B cell (primary cell): ENCODE measurements at regions not wholly inside any gene's neighbourhood (a gene's known extent, or its start where the extent isn't known, plus 50 kb on each side); places are given as distances from the start of the nearest gene placed in this dataset.

Experiments
- ATAC-seq: fragments of 200-7000 bp; cut with Tn5 transposase; one replicate; pipeline ENCODE4 v1.10.0; 2021; ENCODE audit warnings: low read depth, mild to moderate bottlenecking, moderate number of reproducible peaks, moderate library complexity
- CTCF ChIA-PET: fragments of 350-600 bp; sonication (Branson Sonifier 250); formaldehyde crosslinking; loops from one replicate; lab custom pipeline; 2021; ENCODE audit warnings: antibody characterized with exemption, inconsistent platforms; lab: Charles Lee
- POLR2A ChIA-PET: fragments of 350-600 bp; sonication (Branson Sonifier 250); formaldehyde crosslinking; loops from one replicate; lab custom pipeline; 2021; ENCODE audit warnings: antibody characterized with exemption; lab: Charles Lee
- DNase-seq: peaks from one replicate; pipeline ENCODE4 v3.0.0; 2013
- H2AFZ ChIP-seq: 2 replicates; pipeline ENCODE4 v1.6.1; 2012; ENCODE audit warnings: mild to moderate bottlenecking, low read depth, low read length; ENCODE audit not compliant: insufficient read depth, poor library complexity, severe bottlenecking
- H3K27ac ChIP-seq, 2 donors: 1 replicate in 1 of 2; 2 replicates in 1 of 2; pipeline ENCODE4 v1.5.1; 2012 to 2013; ENCODE audit warnings: low read length in 2 of 2, mild to moderate bottlenecking in 2 of 2, moderate library complexity in 1 of 2
- H3K27me3 ChIP-seq, 4 experiments: fragments of 200-600 bp in 1 of 4; sonication (generic) in 1 of 4; replicated peaks in 1 of 4; 1 replicate in 2 of 4; 2 replicates in 2 of 4; pipeline versions ENCODE4 v1.6.1 to v1.7.0; 2013 to 2016; ENCODE audit warnings: low read length in 3 of 4, mild to moderate bottlenecking in 2 of 4, mixed read lengths in 1 of 4, moderate library complexity in 1 of 4; ENCODE audit not compliant: insufficient read depth in 4 of 4, control insufficient read depth in 3 of 4; ENCODE audit errors: control extremely low read depth in 1 of 4
- H3K36me3 ChIP-seq, 2 experiments: replicated peaks in 1 of 2; 1 replicate in 1 of 2; 2 replicates in 1 of 2; pipeline versions ENCODE4 v1.6.1 to v1.7.1; 2013; ENCODE audit warnings: low read length in 1 of 2; ENCODE audit not compliant: insufficient read depth in 2 of 2, control insufficient read depth in 1 of 2; ENCODE audit errors: control extremely low read depth in 1 of 2, extremely low read depth in 1 of 2
- H3K4me1 ChIP-seq, 2 donors: fragments of 200-600 bp in 1 of 2; sonication (generic) in 1 of 2; 1 replicate in 1 of 2; 2 replicates in 1 of 2; pipeline versions ENCODE4 v1.5.1 to v1.6.1; 2013 to 2017; ENCODE audit warnings: low read length in 2 of 2; ENCODE audit not compliant: control insufficient read depth in 2 of 2, insufficient read depth in 2 of 2
- H3K4me2 ChIP-seq: replicated peaks from 2 replicates; pipeline ENCODE3; 2012; ENCODE audit warnings: mild to moderate bottlenecking, low read depth, low read length; ENCODE audit not compliant: poor library complexity, severe bottlenecking
- H3K4me3 ChIP-seq, 5 experiments: fragments of 200-600 bp in 1 of 5; sonication (generic) in 1 of 5; 1 replicate in 3 of 5; 2 replicates in 2 of 5; pipeline versions ENCODE4 v1.5.1 to v1.7.0; 2011 to 2016; ENCODE audit warnings: low read length in 4 of 5, mild to moderate bottlenecking in 4 of 5, low read depth in 2 of 5, control low read depth in 1 of 5, moderate library complexity in 1 of 5; ENCODE audit not compliant: insufficient read depth in 1 of 5; ENCODE audit errors: control extremely low read depth in 1 of 5, extremely low read depth in 1 of 5
- H3K79me2 ChIP-seq: fragments of 200-600 bp; sonication (generic); one replicate; pipeline ENCODE4 v1.6.0; 2016; ENCODE audit warnings: low read length; ENCODE audit not compliant: control insufficient read depth, insufficient read depth
- H3K9ac ChIP-seq: fragments of 200-600 bp; sonication (generic); 2 replicates; pipeline ENCODE4 v1.6.1; 2017; ENCODE audit warnings: mild to moderate bottlenecking, low read length, moderate library complexity
- H3K9me3 ChIP-seq, 3 donors: one replicate each; pipeline versions ENCODE4 v1.6.1 to v1.7.1; 2013; ENCODE audit warnings: low read length in 2 of 3; ENCODE audit not compliant: control insufficient read depth in 2 of 3, insufficient read depth in 1 of 3; ENCODE audit errors: control extremely low read depth in 1 of 3
- H4K20me1 ChIP-seq: 2 replicates; pipeline ENCODE4 v1.6.0; 2012; ENCODE audit warnings: mild to moderate bottlenecking, low read length; ENCODE audit not compliant: insufficient read depth, control insufficient read depth, poor library complexity, severe bottlenecking
- H3K27ac Mint-ChIP-seq: one replicate; pipeline ENCODE4 v1.8.0; 2021; ENCODE audit warnings: mixed read lengths
- H3K27me3 Mint-ChIP-seq: one replicate; pipeline ENCODE4 v1.8.0; 2021; ENCODE audit warnings: mixed read lengths
- H3K4me1 Mint-ChIP-seq: one replicate; pipeline ENCODE4 v1.8.0; 2021; ENCODE audit warnings: mixed read lengths
- H3K4me3 Mint-ChIP-seq: one replicate; pipeline ENCODE4 v1.8.0; 2021; ENCODE audit warnings: mixed read lengths
- H3K9me3 Mint-ChIP-seq: one replicate; pipeline ENCODE4 v1.8.0; 2022; ENCODE audit warnings: mixed read lengths; ENCODE audit not compliant: insufficient read depth
- CTCF ChIP-seq: fragments of 200-600 bp; IDR thresholded peaks from one replicate; pipeline ENCODE4 v1.8.0; 2022; ENCODE audit warnings: antibody characterized with exemption, mild to moderate bottlenecking
- EZH2 ChIP-seq: IDR thresholded peaks from 2 replicates; pipeline ENCODE4 v1.6.1; 2012; ENCODE audit warnings: borderline replicate concordance, low read depth, mild to moderate bottlenecking, moderate library complexity, low read length; ENCODE audit not compliant: insufficient read depth, poor library complexity, severe bottlenecking
- WGBS: methylation state at CpG from one replicate; pipeline ENCODE4 v1.1.5; 2013; ENCODE audit warnings: missing lambda C conversion rate; ENCODE audit not compliant: insufficient coverage; 5-methylcytosine and 5-hydroxymethylcytosine counted together
- intact Hi-C: fragments of 100-400 bp; cut with micrococcal nuclease; formaldehyde crosslinking; loops from one replicate; pipeline ENCODE4 v1.10.0; 2022

- H3K9me3 Mint-ChIP-seq: peaks cover 13% of the 10 kb centered on the region
These were observed 1694.6 kb upstream of the CDH6 start for GRCh38 chr5:29498860-29499259.

GRCh38 chr5:29498412-29498811 lies 1695.1 kb upstream of the CDH6 start:
- Histone ChIP-seq H3K9me3 (peaks cover 0 to 21% (median 8%) of the 10 kb centered on the region in 3 donors), H3K27ac (no peak overlapping the region), H3K4me2 (no peak overlapping the region), H3K36me3 (no peaks in the 10 kb centered on the region), H3K9ac (no peak overlapping the region), H4K20me1 (no peaks in the 10 kb centered on the region), H3K4me1 (no peaks in the 10 kb centered on the region), H3K27me3 (no peaks in the 10 kb centered on the region), H3K4me3 (no peak overlapping the region), H2AFZ (no peak overlapping the region), H3K79me2 (no peaks in the 10 kb centered on the region)
- 100% methylated on average over 2 of the region's 2 CpGs for WGBS
- peaks cover 15% of the 10 kb centered on the region for H3K9me3 Mint-ChIP-seq
- ChIA-PET CTCF (no interaction called here), POLR2A (no interaction called here)
- ATAC-seq: no peak
- intact Hi-C loops: no loop called here
- no peak overlapping the region for H3K27ac Mint-ChIP-seq
- no peaks in the 10 kb centered on the region for H3K27me3 Mint-ChIP-seq
- no peak for TF ChIP-seq EZH2
- no peak for TF ChIP-seq CTCF
- DNase-seq: no peak
- H3K4me1 Mint-ChIP-seq: no peaks in the 10 kb centered on the region
- no peak overlapping the region for H3K4me3 Mint-ChIP-seq

More at GRCh38 chr5:29498860-29499259, 1694.6 kb upstream of the CDH6 start:
- H2AFZ ChIP-seq: no peak overlapping the region
- POLR2A ChIA-PET: no interaction called here
- CTCF ChIA-PET: no interaction called here
- no peaks in the 10 kb centered on the region for H3K79me2 ChIP-seq
- no peak overlapping the region for H3K4me3 Mint-ChIP-seq
- 93% methylated on average over 4 of the region's 4 CpGs for WGBS
- intact Hi-C loops: no loop called here
- no peaks in the 10 kb centered on the region for H3K4me1 Mint-ChIP-seq
- no peak for TF ChIP-seq CTCF
- TF ChIP-seq EZH2: no peak
- H3K4me1 ChIP-seq: no peaks in the 10 kb centered on the region
- no peak for DNase-seq
- H3K27me3 ChIP-seq: no peaks in the 10 kb centered on the region
- no peak overlapping the region for H3K27ac ChIP-seq
- H3K27ac Mint-ChIP-seq: no peak overlapping the region
- H3K9me3 ChIP-seq: peaks cover 0 to 21% (median 8%) of the 10 kb centered on the region in 3 donors
- H3K36me3 ChIP-seq: no peaks in the 10 kb centered on the region
- H3K27me3 Mint-ChIP-seq: no peaks in the 10 kb centered on the region
- no peak for ATAC-seq
- H3K4me2 ChIP-seq: no peak overlapping the region
- H3K4me3 ChIP-seq: no peak overlapping the region
- no peak overlapping the region for H3K9ac ChIP-seq
- no peaks in the 10 kb centered on the region for H4K20me1 ChIP-seq
